GM12865 (cell line): ENCODE measurements at regions not wholly inside any gene's neighbourhood (a gene's known extent, or its start where the extent isn't known, plus 50 kb on each side); places are given as distances from the start of the nearest gene placed in this dataset.
"Not testable (repeated sequence)": the region's sequence is repeated elsewhere in the genome, so short reads cannot be mapped to it uniquely, and the experiment has no call there.

Source experiments
- DNase-seq: peaks from one replicate; pipeline ENCODE4 v3.0.0; 2010; ENCODE audit warnings: low read depth
- H3K4me3 ChIP-seq: 2 replicates; pipeline ENCODE4 v1.5.1; 2011; ENCODE audit warnings: mild to moderate bottlenecking, low read depth, low read length, control low read depth
- CTCF ChIP-seq: IDR thresholded peaks from 2 replicates; pipeline ENCODE4 v1.5.1; 2011; ENCODE audit warnings: low read length, control low read depth, low read depth, inconsistent platforms; ENCODE audit not compliant: insufficient read depth; ENCODE audit errors: missing control alignments

GRCh38 chr18:22709288-22710060, 223.7 kb upstream of the RBBP8 start:
- no peak overlapping the region for H3K4me3 ChIP-seq
- DNase-seq, result no peak
- TF ChIP-seq CTCF, result no peak

GRCh38 chr18:22710673-22711191, 222.4 kb upstream of the RBBP8 start:
- H3K4me3 ChIP-seq, result no peak overlapping the region
- no peak for DNase-seq
- no peak for TF ChIP-seq CTCF

GRCh38 chr18:22711192-22711685, 221.9 kb upstream of the RBBP8 start:
- H3K4me3 ChIP-seq, result no peak overlapping the region
- DNase-seq, result no peak
- TF ChIP-seq CTCF, result no peak

GRCh38 chr18:22713511-22713910, 219.6 kb upstream of the RBBP8 start:
- no peak for TF ChIP-seq CTCF
- no peak overlapping the region for H3K4me3 ChIP-seq
- DNase-seq, result no peak

GRCh38 chr18:22717536-22717935, 215.6 kb upstream of the RBBP8 start:
- not testable (repeated sequence) for DNase-seq, H3K4me3 ChIP-seq

- H3K4me3 ChIP-seq, result no peak overlapping the region
- no peak for DNase-seq
- TF ChIP-seq CTCF, result no peak
Measured at GRCh38 chr18:22723221-22723620, 209.9 kb upstream of the RBBP8 start.

GRCh38 chr18:22723773-22724172, 209.4 kb upstream of the RBBP8 start:
- DNase-seq, result no peak
- no peak overlapping the region for H3K4me3 ChIP-seq
- no peak for TF ChIP-seq CTCF
